DND-41 (cell line): ENCODE measurements at regions not wholly inside any gene's neighbourhood (a gene's known extent, or its start where the extent isn't known, plus 50 kb on each side); places are given as distances from the start of the nearest gene placed in this dataset.

Source experiments
- CTCF ChIP-seq: IDR thresholded peaks from 2 replicates; pipeline ENCODE4 v1.5.1; 2012; ENCODE audit warnings: borderline replicate concordance, low read length, moderate library complexity, mild to moderate bottlenecking; ENCODE audit not compliant: poor library complexity, severe bottlenecking; ENCODE audit errors: extremely low read depth
- EZH2 ChIP-seq: IDR thresholded peaks from 3 replicates; pipeline ENCODE4 v1.6.1; 2012; ENCODE audit warnings: borderline replicate concordance, low read depth, mild to moderate bottlenecking, moderate library complexity, low read length, inconsistent platforms; ENCODE audit not compliant: severe bottlenecking

DNA sequence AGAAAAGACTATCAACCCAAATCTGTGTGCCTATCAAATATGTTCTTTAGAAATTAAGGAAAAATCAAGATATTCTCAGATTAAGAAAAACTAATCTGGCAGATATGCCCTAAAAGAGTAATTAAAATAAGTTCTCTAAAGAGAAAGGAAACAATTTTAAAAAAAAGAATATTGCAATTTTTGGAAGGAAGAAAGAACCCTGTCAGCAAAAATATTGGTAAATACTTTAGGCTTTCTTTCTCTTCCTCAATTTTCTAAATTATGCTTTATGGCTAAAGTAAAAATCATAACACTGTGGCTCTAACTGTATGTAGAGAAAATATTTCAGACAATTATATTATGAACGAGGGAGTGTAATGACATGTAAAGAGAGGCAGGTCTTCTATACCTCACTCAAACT is 691.3 kb upstream of the PTBP2 start:
- TF ChIP-seq CTCF = no peak
- TF ChIP-seq EZH2 = no peak
